ENCODE measurements at regions not wholly inside any gene's neighbourhood (a gene's known extent, or its start where the extent isn't known, plus 50 kb on each side); places are given as distances from the start of the nearest gene placed in this dataset.

DNA sequence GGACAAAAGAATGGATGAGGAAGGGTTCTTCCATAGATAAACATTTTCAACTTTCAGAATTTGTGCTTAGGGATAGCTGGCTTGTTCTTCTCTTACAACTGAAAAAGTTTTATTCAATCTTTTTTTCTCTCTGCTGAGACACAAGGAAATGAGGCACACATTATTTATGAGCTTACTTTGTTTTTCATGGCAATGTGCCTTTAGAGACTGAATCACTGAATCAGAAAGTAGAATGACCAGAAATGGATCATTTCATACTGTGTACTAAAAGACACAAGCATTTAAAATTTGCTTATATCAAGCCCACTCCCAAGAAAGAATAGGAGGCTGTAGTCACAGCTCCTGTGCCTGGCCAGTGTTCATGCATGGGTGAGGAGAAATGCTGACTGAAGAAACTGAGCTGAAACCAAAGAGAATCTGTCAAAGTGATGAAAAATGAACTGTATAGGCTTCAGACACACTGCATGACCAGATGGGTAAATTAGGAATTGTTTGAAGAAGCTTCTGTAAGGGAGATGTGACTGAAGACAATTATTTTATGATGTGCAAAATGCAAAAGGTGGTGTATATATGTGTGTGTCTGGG is 413.8 kb downstream of the RAPGEF2 start:
- TF ChIP-seq EZH2 (IDR thresholded peaks at IDR 0.05; ENCODE audit: borderline replicate concordance, low read depth, low read length, poor library complexity, severe bottlenecking): no peak
- TF ChIP-seq, protein P1, sequence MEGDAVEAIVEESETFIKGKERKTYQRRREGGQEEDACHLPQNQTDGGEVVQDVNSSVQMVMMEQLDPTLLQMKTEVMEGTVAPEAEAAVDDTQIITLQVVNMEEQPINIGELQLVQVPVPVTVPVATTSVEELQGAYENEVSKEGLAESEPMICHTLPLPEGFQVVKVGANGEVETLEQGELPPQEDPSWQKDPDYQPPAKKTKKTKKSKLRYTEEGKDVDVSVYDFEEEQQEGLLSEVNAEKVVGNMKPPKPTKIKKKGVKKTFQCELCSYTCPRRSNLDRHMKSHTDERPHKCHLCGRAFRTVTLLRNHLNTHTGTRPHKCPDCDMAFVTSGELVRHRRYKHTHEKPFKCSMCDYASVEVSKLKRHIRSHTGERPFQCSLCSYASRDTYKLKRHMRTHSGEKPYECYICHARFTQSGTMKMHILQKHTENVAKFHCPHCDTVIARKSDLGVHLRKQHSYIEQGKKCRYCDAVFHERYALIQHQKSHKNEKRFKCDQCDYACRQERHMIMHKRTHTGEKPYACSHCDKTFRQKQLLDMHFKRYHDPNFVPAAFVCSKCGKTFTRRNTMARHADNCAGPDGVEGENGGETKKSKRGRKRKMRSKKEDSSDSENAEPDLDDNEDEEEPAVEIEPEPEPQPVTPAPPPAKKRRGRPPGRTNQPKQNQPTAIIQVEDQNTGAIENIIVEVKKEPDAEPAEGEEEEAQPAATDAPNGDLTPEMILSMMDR (conservative IDR thresholded peaks at IDR 0.05; ENCODE audit: low read depth, low read length): no peak
- Histone ChIP-seq H3K9me3 (ENCODE audit: low read depth, low read length, poor library complexity, severe bottlenecking) (no peaks in the 10 kb centered on the region), H3K36me3 (ENCODE audit: insufficient read depth, low read length, poor library complexity, severe bottlenecking) (no peaks in the 10 kb centered on the region), H3K4me1 (ENCODE audit: insufficient read depth, low read length, poor library complexity, severe bottlenecking) (no peaks in the 10 kb centered on the region), H3K27me3 (replicated peaks; ENCODE audit: insufficient read depth, low read depth, low read length, poor library complexity) (no peaks in the 10 kb centered on the region), H3K4me3 (ENCODE audit: low read depth, low read length, poor library complexity, severe bottlenecking) (no peak overlapping the region), H3K27ac (ENCODE audit: low read depth, low read length, poor library complexity, severe bottlenecking) (no peak overlapping the region)
- ChIA-PET POLR2A (ENCODE audit: low non-redundant PET) (no interaction called here), CTCF (no interaction called here)
- no TSS peak for BruUV-seq (replicated peaks)
- intact Hi-C loops (cut with micrococcal nuclease; ENCODE audit: unreplicated experiment): no loop called here
- DNase-seq (ENCODE audit: low spot score): no peak

DNA sequence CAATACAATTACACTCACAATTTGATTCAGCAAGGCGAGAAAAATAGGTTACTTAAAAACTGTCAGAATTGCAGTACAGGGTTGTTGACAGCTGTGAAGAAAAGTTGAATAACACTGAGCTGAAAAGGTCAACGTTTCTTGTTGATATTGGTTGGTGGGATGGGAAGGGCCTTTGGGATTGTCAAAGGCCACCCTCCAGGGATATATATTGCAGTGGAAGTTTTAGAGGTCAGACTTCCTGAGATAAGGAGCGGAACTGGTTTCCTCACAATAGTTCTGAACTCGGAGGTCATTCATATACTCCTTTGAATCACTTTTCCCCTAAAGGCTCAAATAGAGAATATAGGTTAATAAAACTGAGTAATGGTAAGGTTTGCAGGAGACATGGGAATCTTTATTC is 417.2 kb downstream of the RAPGEF2 start:
- CTCF ChIA-PET: no interaction called here
- DNase-seq (ENCODE audit: low spot score): no peak

DNA sequence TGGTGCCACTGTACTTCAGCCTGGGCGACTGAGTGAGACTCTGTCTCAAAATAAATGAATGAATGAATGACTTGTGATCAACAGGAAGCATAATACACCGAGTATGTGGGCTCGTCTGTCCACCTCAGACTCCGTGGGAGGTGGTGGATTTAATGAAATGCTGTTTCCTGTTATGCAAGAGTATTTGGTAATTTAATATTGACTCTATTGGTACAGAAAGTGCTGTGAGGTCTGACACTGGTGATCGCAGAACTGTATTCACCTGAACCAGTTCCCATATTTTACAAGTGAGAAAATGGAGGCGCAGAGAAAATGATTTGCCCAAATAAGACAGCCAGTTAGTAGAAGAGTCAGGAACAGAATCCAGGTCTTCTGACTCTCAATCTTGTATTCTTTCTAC is 423.3 kb downstream of the RAPGEF2 start:
- intact Hi-C loops (cut with micrococcal nuclease; ENCODE audit: unreplicated experiment): no loop called here
- no peaks in the 10 kb centered on the region for H3K27me3 ChIP-seq (replicated peaks; ENCODE audit: insufficient read depth, low read depth, low read length, poor library complexity)
- H3K4me1 ChIP-seq (ENCODE audit: insufficient read depth, low read length, poor library complexity, severe bottlenecking): no peaks in the 10 kb centered on the region
- H3K9me3 ChIP-seq (ENCODE audit: low read depth, low read length, poor library complexity, severe bottlenecking): peaks cover 5% of the 10 kb centered on the region
- H3K27ac ChIP-seq (ENCODE audit: low read depth, low read length, poor library complexity, severe bottlenecking): no peak overlapping the region
- DNase-seq (ENCODE audit: low spot score): peak; percentile 67
- H3K4me3 ChIP-seq (ENCODE audit: low read depth, low read length, poor library complexity, severe bottlenecking): no peak overlapping the region
- no peaks in the 10 kb centered on the region for H3K36me3 ChIP-seq (ENCODE audit: insufficient read depth, low read length, poor library complexity, severe bottlenecking)
- ChIA-PET CTCF (interaction anchor here (0.6 kb wide), 1 partner anchor 151 kb away, joined by 3 read pairs; no protein-coding TSS in a partner anchor), POLR2A (ENCODE audit: low non-redundant PET) (no interaction called here)
- no peak for TF ChIP-seq EZH2 (IDR thresholded peaks at IDR 0.05; ENCODE audit: borderline replicate concordance, low read depth, low read length, poor library complexity, severe bottlenecking)
- TF ChIP-seq, protein P1 (conservative IDR thresholded peaks at IDR 0.05; ENCODE audit: low read depth, low read length): no peak
- no TSS peak for BruUV-seq (replicated peaks)

More for the DNA sequence above, 417.2 kb downstream of the RAPGEF2 start:
- BruUV-seq (replicated peaks): no TSS peak
- no peaks in the 10 kb centered on the region for H3K4me1 ChIP-seq (ENCODE audit: insufficient read depth, low read length, poor library complexity, severe bottlenecking)
- H3K27me3 ChIP-seq (replicated peaks; ENCODE audit: insufficient read depth, low read depth, low read length, poor library complexity): no peaks in the 10 kb centered on the region
- H3K27ac ChIP-seq (ENCODE audit: low read depth, low read length, poor library complexity, severe bottlenecking): no peak overlapping the region
- H3K36me3 ChIP-seq (ENCODE audit: insufficient read depth, low read length, poor library complexity, severe bottlenecking): no peaks in the 10 kb centered on the region
- TF ChIP-seq, protein P1 (conservative IDR thresholded peaks at IDR 0.05; ENCODE audit: low read depth, low read length): no peak
- TF ChIP-seq EZH2 (IDR thresholded peaks at IDR 0.05; ENCODE audit: borderline replicate concordance, low read depth, low read length, poor library complexity, severe bottlenecking): no peak
- no peak overlapping the region for H3K4me3 ChIP-seq (ENCODE audit: low read depth, low read length, poor library complexity, severe bottlenecking)
- H3K9me3 ChIP-seq (ENCODE audit: low read depth, low read length, poor library complexity, severe bottlenecking): no peaks in the 10 kb centered on the region
- intact Hi-C loops (cut with micrococcal nuclease; ENCODE audit: unreplicated experiment): no loop called here
- POLR2A ChIA-PET (ENCODE audit: low non-redundant PET): no interaction called here

Data from A673 (cell line).